ENCODE measurements at regions not wholly inside any gene's neighbourhood (a gene's known extent, or its start where the extent isn't known, plus 50 kb on each side); places are given as distances from the start of the nearest gene placed in this dataset.

- TF ChIP-seq USF2 (CRISPR knock-in tag; IDR thresholded peaks at IDR 0.05): no peak
- TF ChIP-seq TP53 (CRISPR knock-in tag; IDR thresholded peaks at IDR 0.05): no peak
- no peak for TF ChIP-seq SMAD4 (CRISPR knock-in tag; IDR thresholded peaks at IDR 0.05)
- no peak for TF ChIP-seq CTCF (IDR thresholded peaks at IDR 0.05)
These were observed 114.9 kb upstream of the DPT start for GRCh38 chr1:168843950-168844349.
